CD4-positive, alpha-beta T cell (primary cell): ENCODE measurements at regions not wholly inside any gene's neighbourhood (a gene's known extent, or its start where the extent isn't known, plus 50 kb on each side); places are given as distances from the start of the nearest gene placed in this dataset.

Experiments used
- ATAC-seq: fragments of 200-7000 bp; cut with Tn5 transposase; one replicate; pipeline ENCODE4 v1.10.0; 2022; ENCODE audit warnings: mild to moderate bottlenecking; ENCODE audit not compliant: poor library complexity
- CTCF ChIA-PET: fragments of 350-600 bp; sonication (Branson Sonifier 250); formaldehyde crosslinking; loops from one replicate; lab custom pipeline; 2021; ENCODE audit warnings: antibody characterized with exemption, inconsistent platforms; lab: Charles Lee
- POLR2A ChIA-PET: fragments of 350-600 bp; sonication (Branson Sonifier 250); formaldehyde crosslinking; loops from one replicate; lab custom pipeline; 2021; ENCODE audit warnings: antibody characterized with exemption, inconsistent platforms; lab: Charles Lee
- DNase-seq, 14 experiments: peaks; one replicate each; pipeline ENCODE4 v3.0.0-alpha.2; 2013 to 2020; ENCODE audit warnings: mixed read lengths in 2 of 14
- H3K27ac ChIP-seq, 2 donors: one replicate each; pipeline versions ENCODE4 v1.5.1 to v1.7.0; 2013; ENCODE audit warnings: low read length in 2 of 2, low read depth in 1 of 2, mild to moderate bottlenecking in 1 of 2
- H3K27me3 ChIP-seq, 2 experiments: 1 replicate in 1 of 2; 2 replicates in 1 of 2; pipeline versions ENCODE4 v1.6.1 to v1.7.0; 2013; ENCODE audit warnings: low read length in 2 of 2, control low read depth in 1 of 2, mild to moderate bottlenecking in 1 of 2, moderate library complexity in 1 of 2; ENCODE audit not compliant: insufficient read depth in 2 of 2, control insufficient read depth in 1 of 2
- H3K36me3 ChIP-seq: one replicate; pipeline ENCODE4 v1.6.1; 2013; ENCODE audit warnings: low read length, control low read depth; ENCODE audit not compliant: insufficient read depth
- H3K4me1 ChIP-seq: one replicate; pipeline ENCODE4 v1.6.1; 2013; ENCODE audit warnings: low read length, control low read depth; ENCODE audit not compliant: insufficient read depth
- H3K4me3 ChIP-seq: one replicate; pipeline ENCODE4 v1.5.1; 2013; ENCODE audit warnings: mild to moderate bottlenecking, low read length, moderate library complexity
- H3K9me3 ChIP-seq, 2 experiments: 1 replicate in 1 of 2; 2 replicates in 1 of 2; pipeline versions ENCODE4 v1.6.1 to v1.7.0; 2013; ENCODE audit warnings: low read length in 2 of 2, mild to moderate bottlenecking in 2 of 2, control low read depth in 1 of 2, moderate library complexity in 1 of 2; ENCODE audit not compliant: control insufficient read depth in 1 of 2, insufficient read depth in 1 of 2
- H3K27ac Mint-ChIP-seq: one replicate; pipeline ENCODE4 v1.8.0; 2020; ENCODE audit warnings: mixed read lengths
- H3K27me3 Mint-ChIP-seq: one replicate; pipeline ENCODE4 v1.8.0; 2021; ENCODE audit warnings: mixed read lengths
- H3K36me3 Mint-ChIP-seq: one replicate; pipeline ENCODE4 v1.8.0; 2021; ENCODE audit warnings: low read depth, mixed read lengths
- H3K4me1 Mint-ChIP-seq: one replicate; pipeline ENCODE4 v1.8.0; 2021; ENCODE audit warnings: low read depth, mixed read lengths
- H3K4me3 Mint-ChIP-seq: one replicate; pipeline ENCODE4 v1.8.0; 2020; ENCODE audit warnings: mild to moderate bottlenecking, mixed read lengths
- H3K9me3 Mint-ChIP-seq: one replicate; pipeline ENCODE4 v1.8.0; 2020; ENCODE audit warnings: mixed read lengths
- intact Hi-C, 2 experiments: fragments of 100-400 bp; cut with DNase I in 1 of 2; cut with micrococcal nuclease in 1 of 2; formaldehyde crosslinking; loops; one replicate each; pipeline versions ENCODE4 v1.15.1 to v1.9.0; 2023 to 2025; cut with DNase I, micrococcal nuclease
- TF ChIP-seq, protein P1 (sequence below): fragments of 200-600 bp; IDR thresholded peaks from one replicate; pipeline ENCODE4 v1.8.0; 2022; ENCODE audit warnings: antibody characterized with exemption, mild to moderate bottlenecking

DNA sequence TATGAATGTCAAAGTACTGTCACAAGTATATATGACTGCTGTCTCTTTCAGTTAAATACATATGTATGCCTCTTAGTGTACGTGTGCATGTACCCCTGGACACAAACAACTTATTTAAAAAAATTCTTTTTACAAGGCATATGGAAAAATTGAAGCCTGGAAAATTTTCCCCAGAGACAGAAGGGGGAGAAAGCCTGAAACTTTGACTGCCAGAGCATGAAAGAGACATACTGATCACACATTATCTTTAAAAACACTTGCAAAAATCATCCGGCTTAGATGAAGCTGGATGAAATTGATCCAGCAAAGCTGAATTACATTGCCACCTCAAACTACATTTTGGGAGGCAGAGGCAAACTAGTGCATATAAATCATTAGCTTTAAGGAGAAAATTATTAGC, 88.0 kb upstream of the NFIB start:
- H3K27me3 Mint-ChIP-seq: peaks cover 7% of the 10 kb centered on the region

DNA sequence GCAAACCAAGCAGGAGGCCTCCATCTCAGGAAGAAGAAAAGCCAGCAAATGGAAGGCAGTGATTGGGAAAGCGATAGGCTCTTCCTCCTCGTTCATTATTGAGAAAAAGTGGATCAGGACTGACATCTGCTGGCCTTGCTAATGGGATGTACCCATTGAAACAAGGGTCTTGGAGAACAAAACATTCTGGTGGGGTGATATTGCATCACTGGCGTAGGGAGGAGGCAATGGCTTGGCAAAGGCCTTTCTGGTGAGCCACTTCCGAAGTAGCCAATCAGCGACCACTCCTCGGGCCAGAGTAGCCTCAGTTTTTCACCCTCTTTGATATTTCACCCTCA, 86.7 kb upstream of the NFIB start:
- Histone ChIP-seq H3K4me3 (no peak overlapping the region), H3K27me3 (no peaks in the 10 kb centered on the region), H3K4me1 (no peaks in the 10 kb centered on the region), H3K36me3 (no peaks in the 10 kb centered on the region), H3K27ac (no peak overlapping the region), H3K9me3 (no peaks in the 10 kb centered on the region)
- intact Hi-C loops: no loop called here
- TF ChIP-seq, protein P1, sequence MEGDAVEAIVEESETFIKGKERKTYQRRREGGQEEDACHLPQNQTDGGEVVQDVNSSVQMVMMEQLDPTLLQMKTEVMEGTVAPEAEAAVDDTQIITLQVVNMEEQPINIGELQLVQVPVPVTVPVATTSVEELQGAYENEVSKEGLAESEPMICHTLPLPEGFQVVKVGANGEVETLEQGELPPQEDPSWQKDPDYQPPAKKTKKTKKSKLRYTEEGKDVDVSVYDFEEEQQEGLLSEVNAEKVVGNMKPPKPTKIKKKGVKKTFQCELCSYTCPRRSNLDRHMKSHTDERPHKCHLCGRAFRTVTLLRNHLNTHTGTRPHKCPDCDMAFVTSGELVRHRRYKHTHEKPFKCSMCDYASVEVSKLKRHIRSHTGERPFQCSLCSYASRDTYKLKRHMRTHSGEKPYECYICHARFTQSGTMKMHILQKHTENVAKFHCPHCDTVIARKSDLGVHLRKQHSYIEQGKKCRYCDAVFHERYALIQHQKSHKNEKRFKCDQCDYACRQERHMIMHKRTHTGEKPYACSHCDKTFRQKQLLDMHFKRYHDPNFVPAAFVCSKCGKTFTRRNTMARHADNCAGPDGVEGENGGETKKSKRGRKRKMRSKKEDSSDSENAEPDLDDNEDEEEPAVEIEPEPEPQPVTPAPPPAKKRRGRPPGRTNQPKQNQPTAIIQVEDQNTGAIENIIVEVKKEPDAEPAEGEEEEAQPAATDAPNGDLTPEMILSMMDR: no peak
- H3K9me3 Mint-ChIP-seq: no peaks in the 10 kb centered on the region
- peaks cover 7% of the 10 kb centered on the region for H3K27me3 Mint-ChIP-seq
- no peak for ATAC-seq
- no peak overlapping the region for H3K27ac Mint-ChIP-seq
- H3K4me1 Mint-ChIP-seq: no peaks in the 10 kb centered on the region
- H3K36me3 Mint-ChIP-seq: no peaks in the 10 kb centered on the region
- ChIA-PET POLR2A (no interaction called here), CTCF (no interaction called here)
- no peak overlapping the region for H3K4me3 Mint-ChIP-seq
- no peak for DNase-seq

More for the DNA sequence above, 88.0 kb upstream of the NFIB start:
- POLR2A ChIA-PET: no interaction called here
- Mint-ChIP-seq H3K4me1 (no peaks in the 10 kb centered on the region), H3K36me3 (no peaks in the 10 kb centered on the region), H3K4me3 (no peak overlapping the region), H3K9me3 (no peaks in the 10 kb centered on the region), H3K27ac (no peak overlapping the region)
- no peaks in the 10 kb centered on the region for H3K36me3 ChIP-seq
- ATAC-seq (no peak), DNase-seq (no peak)
- H3K9me3 ChIP-seq: no peaks in the 10 kb centered on the region
- TF ChIP-seq, protein P1: no peak
- H3K4me1 ChIP-seq: no peaks in the 10 kb centered on the region
- H3K27me3 ChIP-seq: no peaks in the 10 kb centered on the region
- H3K4me3 ChIP-seq: no peak overlapping the region
- no peak overlapping the region for H3K27ac ChIP-seq
- intact Hi-C loops: no loop called here
- CTCF ChIA-PET: no interaction called here

DNA sequence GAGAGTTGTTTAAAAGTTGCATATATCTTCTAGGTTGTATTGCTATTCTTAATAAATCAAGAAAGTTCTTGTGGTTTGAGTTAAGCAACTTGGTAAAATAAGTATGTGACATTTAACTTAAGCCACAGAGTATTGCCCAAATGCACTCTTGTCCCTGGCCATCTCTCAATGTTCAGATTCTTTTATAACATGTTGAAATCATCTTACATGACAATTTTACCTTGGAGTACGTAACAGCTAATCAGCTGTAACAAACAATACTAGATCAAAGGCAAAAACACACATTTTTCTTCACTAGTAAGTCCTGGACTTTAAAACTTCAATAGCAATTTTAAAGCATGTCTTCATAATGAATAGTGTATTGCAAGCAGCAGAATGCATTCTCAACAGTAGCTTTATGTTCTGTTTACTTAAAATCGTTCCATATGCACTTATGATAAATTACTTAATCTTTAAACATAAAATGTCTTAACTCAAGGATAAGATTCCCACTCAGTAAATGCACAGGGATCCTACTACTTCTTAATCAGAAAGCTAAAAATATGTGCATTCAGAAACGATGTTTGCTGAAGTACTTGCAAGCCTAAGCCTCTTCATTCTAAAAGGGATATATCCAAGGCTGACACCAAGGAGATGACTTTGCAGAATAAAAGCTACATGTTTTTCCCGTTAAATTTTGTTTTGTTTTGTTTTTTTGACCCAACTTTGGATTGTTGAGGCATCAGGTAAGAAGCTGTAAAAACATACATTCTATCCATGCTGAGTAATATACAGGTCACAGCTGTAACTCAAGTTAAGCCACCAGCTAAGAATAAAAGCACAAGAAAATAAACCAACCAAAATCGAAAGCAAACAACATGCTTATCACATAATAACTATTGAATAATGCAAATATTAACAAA, 86.1 kb upstream of the NFIB start:
- no peak for ATAC-seq
- peaks cover 7% of the 10 kb centered on the region for H3K27me3 Mint-ChIP-seq
- no peaks in the 10 kb centered on the region for H3K4me1 Mint-ChIP-seq
- CTCF ChIA-PET: no interaction called here
- H3K27ac Mint-ChIP-seq: no peak overlapping the region
- H3K27me3 ChIP-seq: no peaks in the 10 kb centered on the region
- no peaks in the 10 kb centered on the region for H3K36me3 ChIP-seq
- H3K4me1 ChIP-seq: no peaks in the 10 kb centered on the region
- no peak overlapping the region for H3K4me3 Mint-ChIP-seq
- H3K36me3 Mint-ChIP-seq: no peaks in the 10 kb centered on the region
- TF ChIP-seq, protein P1: no peak
- H3K9me3 Mint-ChIP-seq: no peaks in the 10 kb centered on the region
- H3K4me3 ChIP-seq: no peak overlapping the region
- no peak overlapping the region for H3K27ac ChIP-seq
- DNase-seq: no peak
- intact Hi-C loops: no loop called here
- POLR2A ChIA-PET: no interaction called here
- H3K9me3 ChIP-seq: no peaks in the 10 kb centered on the region
